HG02938 (cell line): ENCODE measurements at regions not wholly inside any gene's neighbourhood (a gene's known extent, or its start where the extent isn't known, plus 50 kb on each side); places are given as distances from the start of the nearest gene placed in this dataset.
"Not testable (repeated sequence)": the region's sequence is repeated elsewhere in the genome, so short reads cannot be mapped to it uniquely, and the experiment has no call there.

Experiments
- ATAC-seq: cut with Tn5 transposase; IDR thresholded peaks from one replicate; pipeline ENCODE4 v1.9.1; 2021; ENCODE audit warnings: mild to moderate bottlenecking, moderate library complexity; ENCODE audit not compliant: unreplicated experiment

DNA sequence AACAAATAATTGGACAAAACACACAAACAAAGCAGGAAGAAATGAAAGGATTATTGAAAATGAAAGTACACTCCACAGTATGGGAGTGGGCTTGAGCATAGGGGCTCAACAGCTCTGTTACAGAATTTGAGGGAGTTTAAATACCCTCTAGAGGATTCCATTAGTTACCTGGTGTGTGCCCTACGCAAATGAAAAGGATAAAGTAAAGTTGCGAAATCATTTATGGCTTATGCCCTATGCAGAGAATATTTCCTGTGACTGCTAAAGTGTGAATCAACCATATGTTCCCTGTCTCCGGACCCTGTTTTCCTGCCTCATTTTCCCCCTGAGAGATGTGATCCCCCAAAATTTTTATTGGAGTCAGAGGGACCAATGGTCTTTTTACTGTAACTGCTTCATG, 634.6 kb upstream of the CNTNAP2 start:
- no peak for ATAC-seq

DNA sequence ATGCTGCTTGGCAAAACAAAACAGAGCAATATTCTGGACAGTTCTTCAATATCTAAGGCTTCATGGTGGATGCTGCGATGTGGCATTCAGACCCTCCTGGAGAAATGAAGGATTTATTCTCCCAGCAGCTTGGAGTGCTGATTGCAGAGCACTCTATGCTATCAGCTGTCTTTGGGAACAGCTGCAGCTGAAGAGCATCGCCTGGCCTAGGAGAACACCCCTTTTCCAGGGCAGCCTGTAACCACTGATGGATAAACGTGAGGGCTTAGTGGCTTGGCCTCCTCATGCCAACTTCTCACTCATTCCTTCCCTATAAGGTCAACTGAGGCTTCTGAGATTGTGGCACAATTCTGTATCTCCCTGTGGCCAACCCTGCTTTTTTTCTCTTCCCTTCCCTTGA, 638.1 kb upstream of the CNTNAP2 start:
- no peak for ATAC-seq

DNA sequence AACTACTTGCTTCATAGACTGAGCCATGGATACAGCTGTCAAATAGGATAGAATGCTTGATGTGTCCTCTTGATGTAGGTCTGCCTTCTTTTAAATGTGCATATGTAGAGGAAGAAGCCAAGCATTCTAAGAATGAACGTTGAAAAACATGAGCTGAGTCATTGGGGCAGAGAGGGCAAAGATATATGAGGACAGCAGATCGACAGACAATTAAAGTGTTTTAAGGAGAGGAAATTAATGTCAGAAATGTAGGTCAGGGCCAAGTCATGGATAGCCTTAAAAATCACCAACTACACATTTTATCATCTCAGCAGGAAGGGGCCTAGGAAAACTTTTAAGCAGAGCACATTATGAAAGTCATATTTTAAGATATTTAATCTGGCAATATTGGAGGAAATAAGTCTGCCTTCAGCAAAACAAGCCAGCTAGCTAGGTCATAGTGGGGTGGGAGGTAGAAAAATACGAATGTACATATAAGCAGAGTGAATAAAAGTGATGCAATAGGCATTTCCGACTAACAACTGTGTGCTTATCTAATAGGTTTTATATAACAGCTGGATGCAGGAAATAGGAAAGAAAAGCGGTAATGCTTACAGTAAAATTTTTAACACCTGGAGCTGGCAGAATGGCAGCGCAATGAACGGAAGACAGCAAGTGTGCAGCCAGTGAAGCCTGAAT, 638.3 kb upstream of the TPK1 start:
- ATAC-seq: no peak

DNA sequence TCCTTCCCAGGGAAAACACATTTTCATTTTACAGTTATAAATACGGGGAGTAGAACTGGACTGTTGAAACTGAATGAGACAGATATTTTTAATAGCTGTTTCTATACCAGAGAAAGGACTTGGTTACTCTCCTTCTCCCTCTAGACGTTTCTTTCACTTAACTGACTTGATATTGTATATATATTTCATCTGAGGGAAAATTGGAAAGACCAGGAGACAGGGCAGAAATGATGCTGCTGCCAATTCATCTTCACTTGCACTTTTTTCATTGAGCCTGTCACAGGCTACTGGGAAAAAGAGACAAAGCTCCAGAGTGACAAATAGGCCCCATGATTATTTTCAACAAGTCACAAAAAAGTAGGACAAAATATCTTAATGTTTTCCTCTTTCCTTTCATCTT, 636.0 kb upstream of the TPK1 start:
- ATAC-seq: no peak

DNA sequence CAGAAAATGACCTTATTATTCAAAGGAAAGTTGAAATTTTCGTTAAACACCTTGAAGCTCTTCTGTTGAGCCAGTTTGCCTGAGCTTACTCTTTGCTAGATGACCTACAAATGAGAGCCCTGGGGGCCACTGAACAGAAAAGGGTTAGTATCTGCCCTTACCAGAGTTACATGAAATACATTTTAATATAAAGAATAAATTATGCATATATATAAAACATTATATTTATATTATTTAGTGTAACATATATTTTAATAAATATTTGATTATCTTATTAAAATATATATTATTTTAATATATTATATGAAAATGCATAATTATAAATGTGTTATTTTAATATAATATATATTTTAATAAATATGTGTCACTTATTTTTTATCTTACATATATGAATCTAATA, 628.4 kb upstream of the TPK1 start:
- no peak for ATAC-seq

DNA sequence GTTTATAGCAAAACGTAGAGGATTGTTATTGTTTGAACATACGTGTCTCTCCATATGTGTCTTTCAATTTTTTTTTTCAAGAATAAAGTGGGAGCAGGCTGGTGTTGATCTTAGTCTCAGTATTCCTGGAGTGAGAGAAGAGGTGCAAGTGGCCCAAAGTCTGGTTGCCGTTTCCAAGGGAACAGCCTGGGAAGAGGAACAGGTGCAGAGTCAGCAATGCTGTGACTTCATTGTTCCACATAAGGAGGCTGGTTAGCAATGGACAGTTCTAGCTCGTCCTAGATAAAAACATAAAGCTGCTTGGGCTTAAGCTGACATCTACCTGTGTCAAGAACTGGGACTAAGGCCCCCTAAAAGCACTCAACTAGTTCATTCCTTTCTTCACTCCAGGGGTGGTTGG, 626.6 kb upstream of the TPK1 start:
- no peak for ATAC-seq

DNA sequence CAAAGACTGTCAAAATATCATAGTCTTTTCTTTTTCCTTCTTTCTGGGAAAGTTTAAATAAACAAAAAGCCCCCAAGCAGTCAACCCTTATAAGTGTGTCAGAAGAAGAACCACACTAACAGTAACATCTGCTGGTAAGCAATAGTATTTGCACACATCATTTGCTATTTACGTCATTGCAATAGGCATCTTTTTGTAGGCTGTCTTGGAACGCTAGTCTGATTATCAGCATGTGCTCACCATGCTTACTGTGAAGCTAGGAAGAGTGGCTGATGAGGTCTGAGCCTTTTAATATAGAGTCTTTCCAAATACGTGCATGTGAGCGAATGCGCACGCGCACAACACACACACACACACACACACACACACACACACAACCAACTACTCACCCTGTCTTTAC, 599.0 kb upstream of the TPK1 start:
- ATAC-seq: no peak

DNA sequence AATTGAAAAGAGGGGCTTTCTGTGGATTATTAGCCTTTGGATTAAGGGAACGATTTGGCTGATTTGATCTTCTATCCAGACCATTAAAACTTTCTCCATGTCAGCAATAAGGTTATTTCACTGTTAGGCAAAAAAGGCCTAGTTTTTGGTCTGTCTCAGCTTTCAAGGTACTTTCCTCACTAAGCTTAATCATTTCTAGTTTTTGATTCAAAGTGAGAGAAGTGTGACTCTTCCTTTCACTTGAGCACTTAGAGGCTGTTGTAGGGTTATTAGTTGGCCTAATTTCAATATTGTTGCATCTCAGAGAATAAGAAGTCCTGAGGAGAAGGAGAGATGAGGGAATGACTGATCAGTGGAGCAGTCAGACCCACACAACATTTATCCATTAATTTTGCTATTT, 596.0 kb upstream of the TPK1 start:
- peak; percentile 57 for ATAC-seq

DNA sequence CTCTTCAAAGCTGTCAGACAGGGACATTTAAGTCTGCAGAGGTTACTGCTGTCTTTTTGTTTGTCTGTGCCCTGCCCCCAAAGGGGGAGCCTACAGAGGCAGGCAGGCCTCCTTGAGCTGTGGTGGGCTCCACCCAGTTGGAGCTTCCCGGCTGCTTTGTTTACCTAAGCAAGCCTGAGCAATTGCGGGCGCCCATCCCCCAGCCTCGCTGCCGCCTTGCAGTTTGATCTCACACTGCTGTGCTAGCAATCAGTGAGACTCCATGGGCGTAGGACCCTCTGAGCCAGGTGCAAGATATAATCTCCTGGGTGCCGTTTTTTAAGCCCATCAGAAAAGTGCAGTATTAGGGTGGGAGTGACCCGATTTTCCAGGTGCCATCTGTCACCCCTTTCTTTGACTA, 582.6 kb upstream of the TPK1 start:
- ATAC-seq: not testable (repeated sequence)

DNA sequence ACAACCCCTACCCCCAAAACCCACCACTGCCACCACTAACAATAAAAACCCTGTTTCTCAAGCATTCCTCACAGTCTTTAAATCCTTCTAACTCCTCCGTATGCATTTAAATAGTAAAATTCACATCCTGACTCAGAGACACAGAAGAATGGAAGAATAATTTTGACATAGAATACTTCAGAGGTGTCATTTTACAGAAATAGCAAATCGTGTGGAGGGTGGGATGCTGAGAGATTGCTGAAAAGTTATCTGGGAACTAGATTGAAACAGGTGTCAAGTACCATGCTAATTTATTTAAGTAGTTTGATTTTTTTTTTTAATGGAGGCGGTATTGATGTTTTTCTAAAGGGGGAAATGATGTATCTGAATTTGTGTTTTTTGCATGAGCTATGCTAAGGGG, 575.2 kb upstream of the TPK1 start:
- ATAC-seq: no peak

DNA sequence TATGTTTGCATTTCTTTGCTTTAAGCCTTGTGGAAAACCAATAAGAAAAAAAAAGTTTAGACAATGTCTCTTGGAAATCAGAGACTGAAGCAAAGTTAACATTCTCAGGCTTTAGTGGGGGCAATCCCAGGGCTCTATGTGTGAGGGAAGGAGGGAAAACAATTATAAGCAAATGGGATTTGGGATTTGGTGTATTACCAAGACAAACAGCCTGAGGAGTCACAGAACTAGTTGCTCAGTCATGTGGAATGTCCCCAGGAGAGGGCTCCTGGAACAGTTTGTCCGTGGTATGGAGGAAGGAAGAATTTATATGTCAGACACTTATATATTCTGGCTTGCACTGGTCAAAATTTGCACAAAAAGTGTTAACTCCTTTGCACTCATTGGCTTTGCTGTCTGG, 562.9 kb upstream of the TPK1 start:
- ATAC-seq: no peak

DNA sequence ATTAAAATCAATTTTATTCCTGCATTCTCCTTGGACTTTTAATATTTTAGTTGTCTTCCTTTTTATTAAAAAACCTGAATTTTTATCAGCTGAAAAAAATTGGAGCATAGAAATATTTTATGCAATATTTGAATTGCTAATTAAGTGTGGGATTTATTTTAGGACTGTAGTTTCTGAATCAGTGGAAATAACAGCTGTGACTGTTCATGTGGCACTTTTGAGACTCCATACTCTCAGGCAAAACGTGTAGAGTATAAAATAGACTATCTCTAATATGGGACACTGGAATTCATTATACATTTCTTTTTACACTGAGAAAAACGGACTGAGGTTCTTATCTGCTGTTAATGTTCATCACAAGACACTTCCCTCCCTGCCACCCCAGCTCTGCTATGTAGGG, 558.3 kb upstream of the TPK1 start:
- no peak for ATAC-seq

DNA sequence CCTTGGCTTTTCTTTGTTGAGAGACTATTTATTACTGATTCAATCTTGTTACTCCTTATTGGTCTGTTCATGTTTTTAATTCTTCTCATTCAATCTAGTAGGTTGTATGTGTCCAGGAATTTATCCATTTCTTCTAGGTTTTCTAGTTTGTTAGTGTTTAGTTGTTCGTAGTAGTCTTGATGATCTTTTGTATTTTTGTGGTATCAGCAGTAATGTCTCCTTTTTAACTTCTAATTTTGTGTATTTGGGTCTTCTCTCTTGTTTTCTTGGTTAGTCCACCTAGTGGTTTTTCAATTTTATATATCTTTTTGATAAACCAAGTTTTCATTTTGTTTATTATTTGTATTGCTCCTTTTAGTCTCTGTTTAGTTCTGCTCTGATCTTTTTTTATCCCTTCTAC, 546.9 kb upstream of the TPK1 start:
- no peak for ATAC-seq

DNA sequence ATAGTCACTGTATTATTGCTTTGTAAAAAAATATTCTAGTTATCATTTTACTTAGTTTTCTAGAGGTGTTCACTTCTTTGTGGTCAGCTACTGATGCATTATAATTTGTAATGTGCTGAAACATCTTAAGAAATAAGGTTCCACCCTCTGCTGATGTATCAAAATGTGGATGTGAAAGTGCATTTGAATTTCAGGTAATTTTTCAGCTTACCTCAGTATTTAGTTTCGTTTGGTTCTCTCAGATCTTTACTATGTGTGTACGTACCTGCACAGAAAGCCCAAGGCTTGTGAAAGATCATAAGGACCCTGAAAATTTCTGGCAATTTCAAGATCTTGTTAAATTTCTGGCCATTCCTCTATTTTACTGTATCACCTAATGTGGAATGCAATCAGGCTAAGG, 542.3 kb upstream of the TPK1 start:
- ATAC-seq: no peak

DNA sequence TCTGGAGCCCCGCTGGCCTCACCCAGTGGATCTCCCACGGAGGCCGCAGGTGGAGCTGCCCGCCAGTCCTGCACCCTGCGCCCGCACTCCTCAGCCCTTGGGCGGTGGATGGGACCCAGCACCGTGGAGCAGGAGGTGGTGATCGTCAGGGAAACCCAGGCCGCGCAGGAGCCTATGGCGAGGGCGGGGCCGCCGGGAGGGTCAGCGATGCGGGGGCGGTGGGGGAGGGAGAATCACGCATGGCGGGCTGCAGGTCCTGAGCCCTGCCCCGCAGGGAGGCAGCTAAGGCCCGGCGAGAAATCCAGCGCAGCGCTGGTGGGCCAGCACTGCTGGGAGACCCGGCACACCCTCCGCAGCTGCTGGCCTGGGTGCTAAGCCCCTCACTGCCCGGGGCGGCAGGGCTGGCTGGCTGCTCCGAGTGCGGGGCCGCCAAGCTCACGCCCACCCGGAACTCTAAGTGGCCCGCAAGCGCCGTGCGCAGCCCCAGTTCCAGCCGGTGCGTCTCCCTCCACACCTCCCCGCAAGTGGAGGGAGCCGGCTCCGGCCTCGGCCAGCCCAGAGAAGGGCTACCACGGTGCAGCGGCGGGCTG, 524.8 kb upstream of the TPK1 start:
- no peak for ATAC-seq

DNA sequence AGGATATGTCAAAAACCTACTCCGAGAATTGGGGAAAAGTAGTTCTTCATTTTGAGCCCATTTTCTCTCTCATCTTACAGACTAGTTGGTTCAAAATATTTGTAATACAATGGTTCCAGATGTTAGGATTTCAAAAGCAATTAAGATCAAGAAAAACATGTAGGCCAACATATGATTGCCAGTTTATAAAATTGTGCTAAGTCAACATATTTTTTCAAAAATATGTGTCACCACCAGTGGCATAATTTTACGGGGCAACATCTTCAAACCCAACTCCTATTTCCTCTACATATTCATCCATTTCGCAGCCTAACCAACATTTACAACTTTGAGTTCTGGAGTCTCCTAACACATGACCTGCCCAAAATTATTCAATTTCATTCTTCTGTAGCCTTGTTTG, 514.5 kb upstream of the TPK1 start:
- no peak for ATAC-seq

DNA sequence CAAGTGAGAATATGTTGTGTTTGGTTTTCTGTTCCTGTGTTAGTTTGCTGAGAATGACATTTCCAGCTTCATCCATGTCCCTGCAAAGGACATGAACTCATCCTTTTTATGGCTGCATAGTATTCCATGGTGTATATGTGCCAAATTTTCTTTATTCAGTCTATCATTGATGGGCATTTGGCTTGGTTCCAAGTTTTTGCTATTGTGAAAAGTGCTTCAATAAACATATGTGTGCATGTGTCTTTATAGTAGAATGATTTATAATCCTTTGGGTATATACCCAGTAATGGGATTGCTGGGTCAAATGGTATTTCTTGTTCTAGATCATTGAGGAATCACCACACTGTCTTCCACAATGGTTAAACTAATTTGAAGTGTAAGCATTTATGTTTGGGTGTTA, 513.6 kb upstream of the TPK1 start:
- not testable (repeated sequence) for ATAC-seq

DNA sequence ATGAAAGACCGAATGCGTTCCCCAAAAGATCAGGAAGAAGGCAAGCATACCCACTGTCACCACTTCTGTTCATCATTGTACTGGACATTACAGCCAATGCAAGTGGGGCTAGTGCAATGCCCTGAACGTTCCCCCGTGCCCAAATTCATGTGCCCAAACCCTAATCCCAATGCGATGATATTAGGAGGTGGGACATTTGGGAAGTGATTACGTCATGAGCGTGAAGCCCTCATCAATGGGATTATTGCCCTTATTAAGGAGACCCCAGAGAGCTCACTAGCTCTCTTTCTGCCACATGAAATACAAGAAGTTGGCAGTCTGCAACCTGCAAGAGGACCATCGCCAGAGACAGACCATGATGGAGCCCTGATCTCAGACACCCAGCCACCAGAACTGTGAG, 511.4 kb upstream of the TPK1 start:
- ATAC-seq: no peak

DNA sequence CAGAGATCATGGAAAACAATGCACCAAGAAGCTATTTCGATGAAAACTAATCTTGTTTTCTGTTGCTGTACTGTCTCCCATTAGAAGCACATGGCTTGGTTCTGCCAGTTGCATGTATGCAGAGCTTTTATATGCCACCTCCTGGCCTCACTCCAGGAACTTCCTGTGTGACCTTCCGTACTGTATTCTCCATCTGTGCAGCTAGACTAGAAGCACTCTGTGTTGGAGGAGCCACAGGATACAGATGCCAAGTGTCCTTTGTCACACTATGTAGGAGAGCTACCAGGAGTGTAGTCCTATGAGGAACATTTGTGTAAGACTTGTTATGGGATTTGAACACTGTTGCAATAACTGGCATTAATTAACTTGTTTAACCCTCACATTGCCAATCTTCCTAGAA, 503.5 kb upstream of the TPK1 start:
- no peak for ATAC-seq

DNA sequence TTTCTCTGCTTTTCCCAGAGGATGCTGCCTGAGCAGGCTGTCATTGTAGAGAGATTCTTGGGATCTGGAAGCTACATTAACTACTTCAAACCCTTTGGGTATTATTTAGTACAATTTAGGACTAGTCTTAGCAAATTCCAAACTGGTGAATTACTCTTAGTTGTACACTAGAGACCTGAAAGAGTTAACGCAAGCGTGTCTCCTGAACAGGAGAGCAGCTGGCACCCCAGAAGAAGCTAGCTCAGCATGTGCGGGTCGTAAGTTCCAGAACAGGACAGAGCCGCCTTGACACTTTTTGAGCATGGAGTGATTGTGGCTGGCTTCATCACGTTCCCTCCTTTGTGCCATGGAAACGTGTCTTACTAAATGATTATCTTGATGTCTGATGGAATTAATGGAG, 495.7 kb upstream of the TPK1 start:
- ATAC-seq: no peak

DNA sequence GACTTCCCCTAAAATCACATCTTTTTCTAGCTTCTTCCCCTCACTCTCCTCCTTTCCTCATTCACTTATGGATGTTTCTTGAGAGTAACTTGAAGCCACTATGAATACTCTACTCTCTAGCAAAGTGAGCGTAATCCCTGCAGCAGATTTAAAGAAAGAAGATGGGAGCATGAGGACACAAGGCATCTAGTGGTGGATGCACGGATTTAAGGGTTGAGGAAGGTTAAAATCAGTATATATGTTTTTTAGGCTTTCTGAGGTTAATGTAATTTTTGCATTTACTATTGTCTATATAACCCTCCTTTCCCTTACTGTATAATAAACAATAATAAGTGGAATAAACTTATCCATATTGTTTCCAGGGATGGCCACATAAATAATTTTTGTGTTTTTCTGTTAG, 495.2 kb upstream of the TPK1 start:
- no peak for ATAC-seq

DNA sequence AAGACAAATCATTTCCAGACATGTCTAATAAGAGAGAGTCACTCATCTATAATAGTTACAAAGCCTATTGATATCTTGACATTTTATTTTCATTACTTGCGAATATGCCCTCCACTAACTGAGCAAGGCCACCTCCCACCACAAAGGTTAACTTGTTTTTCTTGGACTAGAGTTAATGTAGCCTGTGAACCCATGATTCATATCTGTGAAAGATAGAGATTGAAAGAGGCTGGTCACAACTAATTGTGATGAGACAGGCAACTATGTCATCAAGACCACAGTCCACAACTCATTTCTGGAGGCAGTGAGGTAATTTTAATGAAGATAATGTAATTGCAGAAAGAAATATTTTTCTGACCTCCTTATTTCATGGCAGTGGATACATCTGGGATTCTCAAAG, 491.8 kb upstream of the TPK1 start:
- no peak for ATAC-seq

DNA sequence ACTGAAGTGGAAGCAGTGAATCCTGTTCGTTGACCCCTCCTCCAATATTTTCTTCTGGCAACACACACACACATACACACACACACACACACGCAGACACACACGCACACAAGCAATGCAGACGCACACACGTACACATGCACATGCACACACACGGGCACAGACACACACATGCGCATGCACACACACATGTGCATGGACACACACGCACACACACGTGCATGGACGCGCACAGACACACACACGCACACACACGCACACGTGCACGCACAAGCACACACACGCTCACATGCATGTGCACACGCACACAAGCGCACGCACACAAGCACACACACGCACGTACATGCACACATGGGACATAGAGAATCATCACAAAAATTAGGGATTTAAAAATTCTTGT, 488.2 kb upstream of the TPK1 start:
- no peak for ATAC-seq
